ENCODE measurements at regions not wholly inside any gene's neighbourhood (a gene's known extent, or its start where the extent isn't known, plus 50 kb on each side); places are given as distances from the start of the nearest gene placed in this dataset.

DNA sequence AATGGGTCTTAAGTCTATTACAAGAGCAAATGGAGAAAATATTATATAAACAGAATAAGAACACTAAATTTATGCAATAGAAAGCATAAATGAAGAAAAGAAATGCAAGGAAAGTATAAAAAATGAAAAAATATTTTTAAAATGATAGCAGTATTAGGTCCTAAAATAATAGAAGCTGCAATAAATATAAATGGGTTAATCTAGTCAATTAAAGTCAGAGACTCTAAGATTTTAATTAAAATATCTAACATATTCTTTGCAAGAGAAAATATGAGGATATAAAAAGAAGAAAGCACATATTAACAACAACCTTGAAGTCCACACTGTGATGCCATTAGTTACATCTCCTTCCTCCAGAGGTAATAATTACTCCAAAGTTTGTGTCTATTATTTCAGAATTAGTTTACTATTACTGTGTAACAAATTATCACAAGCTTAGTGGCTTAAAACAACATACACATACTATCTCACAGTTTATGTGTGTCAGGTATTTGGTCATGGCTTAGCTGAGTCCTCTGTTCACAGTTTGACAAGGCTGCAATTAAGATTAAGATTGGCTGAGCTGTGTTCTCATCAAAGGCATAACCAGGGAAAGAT, 174.9 kb downstream of the NAA11 start:
- Mint-ChIP-seq H3K4me3 (no peak overlapping the region), H3K4me1 (peaks cover 0 to 2% of the 10 kb centered on the region in 2 experiments; a peak in 2 of 4 replicates), H3K27ac (no peak overlapping the region), H3K27me3 (ENCODE audit: low read depth) (no peaks in the 10 kb centered on the region), H3K36me3 (ENCODE audit: insufficient read depth in 1 of 3, low read depth in 3 of 3) (no peaks in the 10 kb centered on the region; a peak in 1 of 7 replicates), H3K9me3 (no peaks in the 10 kb centered on the region; a peak in 1 of 5 replicates)
- Histone ChIP-seq H3K9ac (ENCODE audit: extremely low read depth, insufficient read length, low read length) (no peak overlapping the region), H4K5ac (ENCODE audit: insufficient read length, low read depth, low read length) (no peak overlapping the region), H3K14ac (ENCODE audit: insufficient read depth, low read length) (no peak overlapping the region), H4K91ac (ENCODE audit: insufficient read length, low read depth, low read length) (no peak overlapping the region), H3K79me2 (ENCODE audit: insufficient read depth, low read length) (no peaks in the 10 kb centered on the region), H2BK20ac (ENCODE audit: low read depth, low read length, poor library complexity, severe bottlenecking) (no peak overlapping the region), H2AFZ (ENCODE audit: low read length) (no peak overlapping the region), H3K79me1 (ENCODE audit: insufficient read depth, low read depth, low read length, poor library complexity, severe bottlenecking) (no peaks in the 10 kb centered on the region), H2BK5ac (ENCODE audit: insufficient read length, low read length) (no peak overlapping the region), H2BK120ac (ENCODE audit: low read depth, low read length, poor library complexity, severe bottlenecking) (no peak overlapping the region), H3K27me3 (ENCODE audit: insufficient read depth, low read length) (no peaks in the 10 kb centered on the region), H3T11ph (ENCODE audit: low read length) (no peak overlapping the region), H2BK15ac (ENCODE audit: low read depth, low read length) (no peak overlapping the region), H3K9me3 (ENCODE audit: control insufficient read depth, low read depth, low read length) (no peaks in the 10 kb centered on the region), H3K56ac (ENCODE audit: insufficient read length, low read depth, low read length) (no peak overlapping the region), H3K23me2 (ENCODE audit: insufficient read length, low read depth, low read length, poor library complexity, severe bottlenecking) (no peaks in the 10 kb centered on the region), H3K4ac (ENCODE audit: low read depth, low read length) (no peak overlapping the region), H4K20me1 (ENCODE audit: control insufficient read depth, insufficient read depth, insufficient read length) (no peaks in the 10 kb centered on the region), H2AK5ac (ENCODE audit: insufficient read length, low read length) (no peak overlapping the region), H4K8ac (replicated peaks; ENCODE audit: insufficient read length, low read depth, low read length) (no peak overlapping the region), H2BK12ac (ENCODE audit: insufficient read length, low read depth, low read length) (no peak overlapping the region), H3K4me2 (ENCODE audit: insufficient read depth, insufficient read length, low read length) (no peak overlapping the region), H3K18ac (ENCODE audit: insufficient read length, low read depth, low read length) (no peak overlapping the region), H3K27ac (ENCODE audit: insufficient read length, low read depth, low read length) (no peak overlapping the region), H3K4me1 (ENCODE audit: insufficient read depth, low read length) (no peaks in the 10 kb centered on the region), H3K23ac (ENCODE audit: insufficient read length, low read depth, low read length) (no peak overlapping the region)
- no peak for DNase-seq
- TF ChIP-seq, protein P1, sequence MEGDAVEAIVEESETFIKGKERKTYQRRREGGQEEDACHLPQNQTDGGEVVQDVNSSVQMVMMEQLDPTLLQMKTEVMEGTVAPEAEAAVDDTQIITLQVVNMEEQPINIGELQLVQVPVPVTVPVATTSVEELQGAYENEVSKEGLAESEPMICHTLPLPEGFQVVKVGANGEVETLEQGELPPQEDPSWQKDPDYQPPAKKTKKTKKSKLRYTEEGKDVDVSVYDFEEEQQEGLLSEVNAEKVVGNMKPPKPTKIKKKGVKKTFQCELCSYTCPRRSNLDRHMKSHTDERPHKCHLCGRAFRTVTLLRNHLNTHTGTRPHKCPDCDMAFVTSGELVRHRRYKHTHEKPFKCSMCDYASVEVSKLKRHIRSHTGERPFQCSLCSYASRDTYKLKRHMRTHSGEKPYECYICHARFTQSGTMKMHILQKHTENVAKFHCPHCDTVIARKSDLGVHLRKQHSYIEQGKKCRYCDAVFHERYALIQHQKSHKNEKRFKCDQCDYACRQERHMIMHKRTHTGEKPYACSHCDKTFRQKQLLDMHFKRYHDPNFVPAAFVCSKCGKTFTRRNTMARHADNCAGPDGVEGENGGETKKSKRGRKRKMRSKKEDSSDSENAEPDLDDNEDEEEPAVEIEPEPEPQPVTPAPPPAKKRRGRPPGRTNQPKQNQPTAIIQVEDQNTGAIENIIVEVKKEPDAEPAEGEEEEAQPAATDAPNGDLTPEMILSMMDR (conservative IDR thresholded peaks at IDR 0.05): no peak

Measured in H9 (cell line).